ENCODE measurements at regions not wholly inside any gene's neighbourhood (a gene's known extent, or its start where the extent isn't known, plus 50 kb on each side); places are given as distances from the start of the nearest gene placed in this dataset.

- FAIRE-seq: no peak
- H3K4ac ChIP-seq (replicated peaks; ENCODE audit: insufficient read length, low read depth, low read length): no peak overlapping the region
- TF ChIP-seq SP1 (IDR thresholded peaks at IDR 0.05; ENCODE audit: low read depth, low read length) (no peak), BRCA1 (IDR thresholded peaks at IDR 0.05; ENCODE audit: low read depth, low read length) (no peak), MAFK (IDR thresholded peaks at IDR 0.05; ENCODE audit: low read depth, low read length) (no peak), ATF2 (IDR thresholded peaks at IDR 0.05; ENCODE audit: low read length) (no peak), GABPA (IDR thresholded peaks at IDR 0.05; ENCODE audit: borderline replicate concordance, insufficient read depth, low read length) (no peak), NRF1 (IDR thresholded peaks at IDR 0.05; ENCODE audit: low read depth, low read length) (no peak), HDAC2 (IDR thresholded peaks at IDR 0.05; ENCODE audit: borderline replicate concordance in 1 of 2, low read depth in 2 of 2, low read length in 2 of 2) (no peak), CHD2 (IDR thresholded peaks at IDR 0.05; ENCODE audit: low read length) (no peak), KDM4A (IDR thresholded peaks at IDR 0.05; ENCODE audit: low read depth, low read length, severe bottlenecking) (no peak), KDM1A (IDR thresholded peaks at IDR 0.05; ENCODE audit: borderline replicate concordance, low read length) (no peak)
Measured at GRCh38 chr11:134719397-134719796, 307.4 kb upstream of the B3GAT1 start.

More at GRCh38 chr11:134719397-134719796, 307.4 kb upstream of the B3GAT1 start:
- H2BK5ac ChIP-seq (ENCODE audit: low read depth, low read length): no peak overlapping the region
- POLR2A ChIA-PET (ENCODE audit: partially characterized antibody): interaction anchor here (0.6 to 1.4 kb wide), 2 partner anchors 8 to 105 kb away, joined by 3 read pairs; no protein-coding TSS in a partner anchor
- no peak overlapping the region for H3K4me3 ChIP-seq (ENCODE audit: extremely low read depth in 1 of 4, insufficient read depth in 2 of 4, low read depth in 3 of 4, low read length in 4 of 4)
- no peak overlapping the region for H3K27ac ChIP-seq (ENCODE audit: low read depth, low read length)
- no peak overlapping the region for H2BK15ac ChIP-seq (ENCODE audit: low read length)
- no peak overlapping the region for H4K5ac ChIP-seq (ENCODE audit: insufficient read length, low read depth, low read length)
- 82% methylated on average over 5 of the region's 5 CpGs; no CpG with 5 or more reads in 1 of the 2 experiments for WGBS, 2 experiments (ENCODE audit: extremely low coverage in 1 of 2, insufficient coverage in 1 of 2, insufficient read length in 1 of 2, insufficient replicate concordance in 2 of 2, low coverage in 1 of 2, low lambda C conversion rate in 2 of 2, missing lambda C conversion rate in 1 of 2)
- H3K14ac ChIP-seq (ENCODE audit: insufficient read length): no peak overlapping the region
- CTCF ChIA-PET (ENCODE audit: partially characterized antibody): interaction anchor here (0.8 kb wide), 1 partner anchor 35 kb away, joined by 3 read pairs; no protein-coding TSS in a partner anchor
- no peak overlapping the region for H3K4me2 ChIP-seq (ENCODE audit: insufficient read depth in 1 of 2, low read depth in 2 of 2, low read length in 2 of 2)
- no peaks in the 10 kb centered on the region for H3K79me2 ChIP-seq (ENCODE audit: control insufficient read depth in 1 of 2, insufficient read depth in 2 of 2, low read length in 2 of 2)
- no peak overlapping the region for H2AFZ ChIP-seq (ENCODE audit: low read length)
- H2AK5ac ChIP-seq (ENCODE audit: low read depth, low read length): no peak overlapping the region
- no peak overlapping the region for H3K56ac ChIP-seq (replicated peaks; ENCODE audit: insufficient read length, low read depth, low read length)
- H3K79me1 ChIP-seq (ENCODE audit: low read depth, low read length): no peaks in the 10 kb centered on the region
- H2BK20ac ChIP-seq (ENCODE audit: low read length): no peak overlapping the region
- no peak for DNase-seq (ENCODE audit: low read depth in 1 of 2, low spot score in 2 of 2)
- H3K18ac ChIP-seq (ENCODE audit: extremely low read depth, low read length): no peak overlapping the region
- no peaks in the 10 kb centered on the region for H3K23me2 ChIP-seq (ENCODE audit: low read depth, low read length)
- no peaks in the 10 kb centered on the region for H3K9me3 ChIP-seq (ENCODE audit: insufficient read depth in 2 of 2, low read depth in 1 of 2, low read length in 1 of 2)
- H2BK120ac ChIP-seq (replicated peaks; ENCODE audit: low read depth, low read length): no peak overlapping the region
- no peak overlapping the region for H3K23ac ChIP-seq (ENCODE audit: insufficient read length)
- H3K27me3 ChIP-seq (replicated peaks in 1 of 4; ENCODE audit: control insufficient read depth in 3 of 4, extremely low read depth in 1 of 4, insufficient read depth in 3 of 4, low read length in 3 of 4): peaks cover 0 to 2% (median 0%) of the 10 kb centered on the region in 4 experiments; a peak in 2 of 7 replicates
- no peaks in the 10 kb centered on the region for H3K36me3 ChIP-seq (ENCODE audit: control insufficient read depth in 2 of 4, insufficient read depth in 4 of 4, low read length in 3 of 4)
- H4K20me1 ChIP-seq (replicated peaks in 1 of 2; ENCODE audit: control insufficient read depth in 1 of 2, insufficient read depth in 2 of 2, low read length in 2 of 2): no peaks in the 10 kb centered on the region
- H3K4me1 ChIP-seq (replicated peaks in 1 of 4; ENCODE audit: control insufficient read depth in 3 of 4, insufficient read depth in 4 of 4, low read length in 3 of 4): no peaks in the 10 kb centered on the region
- no peak overlapping the region for H3K9ac ChIP-seq (replicated peaks in 1 of 4; ENCODE audit: extremely low read depth in 1 of 4, low read depth in 3 of 4, low read length in 3 of 4)
- no peak overlapping the region for H4K91ac ChIP-seq (replicated peaks; ENCODE audit: insufficient read length, low read length)
- no peak overlapping the region for H4K8ac ChIP-seq (ENCODE audit: extremely low read depth, insufficient read depth, low read length)
- no peak overlapping the region for H2BK12ac ChIP-seq (ENCODE audit: low read depth, low read length)
